KG1 (cell line): ENCODE measurements at regions not wholly inside any gene's neighbourhood (a gene's known extent, or its start where the extent isn't known, plus 50 kb on each side); places are given as distances from the start of the nearest gene placed in this dataset.

ENCODE experiments used
- DNase-seq: peaks from one replicate; lab custom pipeline; 2025; lab: John Stamatoyannopoulos, UW

- no peak for DNase-seq
Measured at GRCh38 chr14:101025696-101026095, 122.2 kb upstream of the RTL1 start.

- no peak for DNase-seq
Measured at GRCh38 chr14:101026341-101026740, 122.8 kb upstream of the RTL1 start.

- DNase-seq, result no peak
Measured at GRCh38 chr14:101027291-101027690, 123.8 kb upstream of the RTL1 start.

- no peak for DNase-seq
Measured at GRCh38 chr14:101027966-101028365, 124.4 kb upstream of the RTL1 start.

GRCh38 chr14:101028971-101029667 lies 125.6 kb upstream of the RTL1 start:
- no peak for DNase-seq

GRCh38 chr14:101029668-101030290 lies 126.3 kb upstream of the RTL1 start:
- no peak for DNase-seq

DNA sequence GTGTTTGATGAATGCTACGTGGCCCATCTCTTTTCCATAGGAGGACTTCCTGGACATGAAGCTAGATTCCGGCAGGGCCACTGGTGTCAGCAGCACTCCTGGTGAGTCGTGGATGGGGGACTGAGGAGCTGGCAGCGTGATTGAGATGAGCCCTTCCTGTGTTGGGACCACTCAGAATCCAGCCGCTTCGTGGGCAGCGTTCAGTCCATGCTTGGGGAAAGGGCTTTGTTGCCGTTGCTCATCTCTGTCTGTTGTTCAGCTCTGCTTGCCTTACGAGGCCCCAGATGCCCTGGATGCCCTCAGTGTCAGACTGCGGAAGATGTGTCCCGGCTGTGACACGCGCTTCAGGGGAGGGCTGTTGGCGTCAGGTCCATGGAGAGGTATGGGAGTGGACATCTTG lies 127.1 kb upstream of the RTL1 start:
- DNase-seq, result no peak

DNA sequence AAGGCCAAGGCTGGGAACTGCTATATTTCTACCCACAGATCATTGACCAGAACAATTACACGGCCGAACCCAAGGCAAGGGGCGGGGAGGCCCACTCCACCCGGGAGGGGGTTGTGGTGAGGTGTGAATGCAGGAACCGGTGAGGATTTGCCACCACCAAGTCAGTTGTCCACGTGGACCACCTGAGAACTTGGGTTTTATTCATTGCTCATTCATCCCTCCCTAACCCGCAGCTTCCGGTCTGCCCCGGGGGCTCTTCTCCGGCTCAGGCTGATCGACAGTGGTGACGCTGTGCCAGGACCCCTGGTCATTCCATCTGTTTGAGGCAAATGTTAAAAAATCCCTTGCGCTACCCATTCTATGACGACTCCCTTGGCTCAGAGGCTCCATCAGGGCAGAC lies 127.7 kb upstream of the RTL1 start:
- no peak for DNase-seq

DNA sequence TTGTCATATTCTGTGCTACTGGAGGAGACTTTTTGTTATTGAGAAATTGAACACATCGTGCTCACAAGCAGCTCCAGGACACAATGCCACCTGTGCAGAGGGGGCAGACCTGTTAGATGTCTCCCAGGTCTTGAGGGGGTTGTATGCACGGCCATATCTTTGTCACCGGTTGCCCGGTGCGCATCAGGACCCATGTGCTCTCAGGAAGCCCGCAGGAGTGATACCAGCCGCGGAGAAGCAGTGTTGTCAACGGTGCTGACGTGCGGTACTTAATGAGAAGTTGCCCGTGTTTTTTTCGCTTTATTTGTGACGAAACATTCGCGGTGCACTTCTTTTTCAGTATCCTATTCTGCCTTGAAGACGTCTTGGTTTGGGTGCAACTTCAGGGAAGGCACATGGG lies 128.2 kb upstream of the RTL1 start:
- no peak for DNase-seq

DNA sequence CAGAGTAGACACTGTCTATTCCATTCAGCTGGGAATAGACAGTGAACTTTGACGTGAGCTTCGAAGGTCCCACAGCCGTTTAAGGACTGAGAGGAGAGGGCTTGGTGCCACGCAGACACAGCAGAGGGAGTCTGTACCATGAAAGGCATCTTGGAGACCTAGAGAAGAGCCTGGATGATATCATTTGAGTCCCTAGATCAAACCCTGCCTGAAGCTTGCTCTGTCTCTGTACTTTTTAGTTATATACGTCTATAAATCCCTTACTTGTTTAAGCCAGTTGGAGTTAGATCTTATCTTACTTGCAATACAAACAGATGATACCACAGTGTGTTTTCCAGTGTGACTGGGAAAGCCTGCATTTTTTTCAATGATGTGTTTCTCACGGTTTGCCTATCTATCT lies 128.9 kb upstream of the RTL1 start:
- no peak for DNase-seq

- no peak for DNase-seq
Measured at GRCh38 chr14:101033006-101033405, 129.5 kb upstream of the RTL1 start.

DNA sequence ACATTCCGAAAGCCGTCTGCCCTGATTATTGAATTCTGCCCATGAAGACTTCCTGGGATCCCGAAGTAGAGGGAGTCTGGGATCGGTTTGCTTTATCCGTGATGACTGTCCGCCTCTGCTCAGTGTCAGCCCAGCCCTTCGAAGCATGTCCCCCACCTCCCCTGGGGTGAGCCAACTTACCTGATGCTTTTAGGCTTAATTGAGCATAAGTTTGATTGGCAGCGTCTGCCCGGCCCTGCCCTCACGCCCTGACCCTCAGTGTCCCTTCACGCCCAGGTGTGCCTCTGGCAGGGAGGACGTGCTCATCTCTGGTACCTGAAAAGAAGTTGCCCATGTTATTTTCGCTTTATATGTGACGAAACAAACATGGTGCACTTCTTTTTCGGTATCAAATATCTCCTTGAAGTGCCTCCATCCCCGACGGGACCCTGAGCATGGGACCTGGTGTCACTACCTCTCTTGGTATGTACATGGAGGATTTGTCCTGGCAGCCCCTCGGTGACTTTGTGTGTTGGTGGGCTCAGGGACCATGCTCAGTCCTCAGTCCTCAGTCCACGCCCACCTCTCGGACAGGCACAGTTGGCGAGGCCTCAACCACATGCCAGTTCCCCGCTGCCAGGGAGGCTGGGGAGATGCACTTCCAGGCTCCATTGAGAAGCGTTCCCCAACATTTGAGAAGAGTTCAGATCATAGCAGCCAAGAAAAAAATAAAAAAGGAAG lies 130.1 kb upstream of the RTL1 start:
- DNase-seq, result no peak

DNA sequence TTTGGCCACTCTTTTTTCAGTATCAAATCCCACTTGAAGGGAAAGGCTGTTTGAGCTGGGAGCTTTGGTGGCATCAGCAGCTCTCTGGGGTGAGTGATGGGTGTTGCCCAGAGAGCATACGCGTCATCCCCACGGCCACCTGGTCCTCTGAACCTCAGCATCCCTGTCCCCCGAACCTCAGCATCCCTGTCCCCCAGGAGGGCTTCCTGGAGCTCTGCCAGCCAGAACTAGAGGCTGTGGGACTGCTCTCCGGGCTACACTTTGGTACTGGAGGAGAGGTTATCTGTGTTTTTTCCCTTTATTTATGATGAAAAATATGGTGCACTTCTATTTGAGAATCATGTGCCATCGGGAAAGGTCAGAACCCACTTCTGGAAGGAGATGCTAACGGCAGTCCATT lies 131.5 kb upstream of the RTL1 start:
- DNase-seq, result no peak

- no peak for DNase-seq
Measured at GRCh38 chr14:101035466-101036225, 132.1 kb upstream of the RTL1 start.

DNA sequence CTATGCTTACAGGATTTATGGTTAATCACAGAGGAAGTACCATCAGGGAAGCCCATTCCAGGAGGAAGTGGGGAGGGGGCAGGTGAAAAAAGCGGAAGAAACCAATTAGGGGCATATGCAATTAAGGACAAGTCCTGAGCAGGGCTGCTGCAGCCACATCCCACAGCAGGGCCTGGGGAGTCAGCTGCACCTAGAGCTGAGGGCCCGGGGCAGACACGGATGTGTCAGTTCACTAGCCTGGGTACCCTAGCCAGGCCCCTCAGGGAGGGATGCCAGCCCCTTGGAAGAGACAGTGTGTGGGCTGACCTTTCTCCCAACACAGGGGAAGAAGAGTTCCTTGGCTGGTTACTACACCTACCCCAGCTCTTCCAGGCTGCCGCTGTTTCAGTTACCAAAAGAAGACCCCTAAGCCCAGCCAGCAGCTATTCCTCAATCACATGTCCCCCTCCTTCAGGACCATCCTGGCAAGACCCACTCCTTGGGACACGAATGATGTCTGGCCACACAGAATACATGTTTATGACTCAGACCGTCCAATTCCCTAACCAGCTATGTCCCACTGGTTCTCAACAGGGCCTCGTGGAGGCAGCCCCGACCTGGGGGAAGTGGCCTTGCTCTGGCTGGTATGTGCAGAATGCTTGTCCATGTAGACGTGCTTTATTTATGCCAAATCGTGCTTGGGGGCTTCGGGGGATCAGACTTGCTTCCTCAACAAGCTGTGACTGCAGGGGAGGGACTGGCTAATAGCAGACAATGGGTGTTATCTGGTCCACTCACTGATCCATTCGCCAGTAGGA lies 133.7 kb upstream of the RTL1 start:
- no peak for DNase-seq

DNA sequence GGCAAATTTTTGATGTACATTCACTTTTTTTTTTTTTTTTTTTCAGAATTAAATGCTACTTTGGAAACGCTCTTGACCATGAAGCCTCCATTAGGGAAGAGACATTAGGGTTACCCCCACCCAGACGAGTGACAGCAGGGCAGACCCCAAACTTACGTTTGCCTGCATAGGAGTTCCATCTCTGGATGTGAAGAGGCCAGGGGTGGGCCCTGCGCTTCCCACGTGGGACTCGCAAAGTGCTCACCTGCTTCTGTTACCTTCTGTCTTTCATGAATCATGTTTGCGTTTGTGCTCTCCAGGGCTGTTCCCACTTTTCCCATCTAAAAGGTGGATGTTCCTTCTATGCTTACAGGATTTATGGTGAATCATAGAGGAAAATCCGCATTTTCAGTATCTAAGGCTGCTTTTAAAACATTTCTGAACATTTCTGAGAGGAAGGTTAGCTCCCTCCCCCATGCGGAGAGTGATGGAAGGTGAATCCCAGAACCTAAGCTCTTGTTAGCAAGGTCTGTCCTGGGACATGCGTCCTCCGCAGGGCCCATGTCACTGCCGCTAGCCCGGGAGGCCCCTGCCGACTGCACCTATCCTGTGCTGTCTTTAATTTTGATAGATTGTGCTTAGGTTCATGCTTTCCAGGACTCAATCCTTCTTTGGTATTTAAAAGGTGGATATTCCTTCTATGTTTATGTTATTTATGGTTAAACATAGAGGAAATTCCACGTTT lies 135.7 kb upstream of the RTL1 start:
- DNase-seq, result no peak

GRCh38 chr14:101039755-101040138 lies 136.2 kb upstream of the RTL1 start:
- no peak for DNase-seq

- DNase-seq, result no peak
Measured at GRCh38 chr14:101040538-101041442, 137.3 kb upstream of the RTL1 start.

- no peak for DNase-seq
Measured at GRCh38 chr14:101043891-101044290, 140.4 kb upstream of the RTL1 start.

DNA sequence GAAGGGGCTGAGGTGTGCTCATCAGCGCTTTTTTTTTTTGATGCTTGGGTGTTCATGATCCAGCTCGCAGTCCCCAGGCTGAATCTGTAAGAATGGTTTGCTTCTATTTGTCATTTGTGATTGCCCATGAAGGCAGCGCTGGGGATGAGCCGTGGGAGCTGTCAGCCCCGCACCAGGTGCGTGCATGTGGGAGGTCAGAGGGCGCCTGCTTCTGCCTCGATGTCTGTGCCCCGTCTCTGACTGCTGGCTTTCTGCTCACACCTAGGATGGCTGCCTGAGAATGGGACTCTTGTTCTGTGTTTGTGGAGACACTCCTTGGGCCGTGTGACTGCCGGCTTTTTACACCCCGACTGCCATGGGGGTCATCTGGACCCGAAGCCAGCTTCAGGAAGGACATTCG lies 141.2 kb upstream of the RTL1 start:
- no peak for DNase-seq
